OCI-LY3 (cell line): ENCODE measurements at regions not wholly inside any gene's neighbourhood (a gene's known extent, or its start where the extent isn't known, plus 50 kb on each side); places are given as distances from the start of the nearest gene placed in this dataset.

Source experiments
- H2AFZ ChIP-seq: fragments of 200-600, 300-600 bp; shearing (Covaris generic); 2 replicates; pipeline ENCODE4 v1.6.0; 2014; ENCODE audit warnings: antibody characterized with exemption, low read depth, low read length
- H3K27ac ChIP-seq: fragments of 200-600, 300-600 bp; sonication (generic); 2 replicates; pipeline ENCODE4 v1.5.1; 2014; ENCODE audit warnings: mild to moderate bottlenecking, low read length, moderate library complexity, mixed read lengths
- H3K27me3 ChIP-seq: fragments of 200-600, 300-600 bp; sonication (generic); 2 replicates; pipeline ENCODE4 v1.6.1; 2014; ENCODE audit warnings: low read depth, low read length, mixed read lengths
- H3K36me3 ChIP-seq: fragments of 200-600, 300-600 bp; sonication (generic); replicated peaks from 2 replicates; pipeline ENCODE3; 2014; ENCODE audit warnings: low read depth, low read length, mixed read lengths
- H3K4me1 ChIP-seq: fragments of 300-600, 200-600 bp; sonication (generic); 2 replicates; pipeline ENCODE4 v1.6.1; 2014; ENCODE audit warnings: low read length, mixed read lengths
- H3K4me2 ChIP-seq: fragments of 200-600, 300-600 bp; sonication (generic); 2 replicates; pipeline ENCODE4 v1.6.1; 2014; ENCODE audit warnings: low read length, mixed read lengths
- H3K4me3 ChIP-seq: fragments of 300-600, 200-600 bp; sonication (generic); 2 replicates; pipeline ENCODE4 v1.5.1; 2014; ENCODE audit warnings: antibody characterized with exemption, mild to moderate bottlenecking, low read length, moderate library complexity
- H3K79me2 ChIP-seq: fragments of 300-600, 200-600 bp; shearing (Covaris generic); 2 replicates; pipeline ENCODE4 v1.6.1; 2014; ENCODE audit warnings: mild to moderate bottlenecking, low read length, mixed read lengths
- H3K9ac ChIP-seq: fragments of 300-600, 200-600 bp; shearing (Covaris generic); 2 replicates; pipeline ENCODE4 v1.6.0; 2014; ENCODE audit warnings: mild to moderate bottlenecking, low read length, moderate library complexity
- H3K9me3 ChIP-seq: fragments of 200-600, 300-600 bp; shearing (Covaris generic); 2 replicates; pipeline ENCODE4 v1.6.1; 2014; ENCODE audit warnings: low read length, mixed read lengths; ENCODE audit not compliant: insufficient read depth
- H4K20me1 ChIP-seq: fragments of 200-600, 300-600 bp; sonication (generic); 2 replicates; pipeline ENCODE4 v1.6.1; 2016; ENCODE audit warnings: low read length, mixed read lengths; ENCODE audit not compliant: insufficient read depth
- EZH2phosphoT487 ChIP-seq: fragments of 200-600 bp; shearing (Covaris generic); IDR thresholded peaks from 2 replicates; pipeline ENCODE4 v1.6.1; 2018; ENCODE audit warnings: antibody characterized with exemption, mixed run types, low read depth
- TF ChIP-seq, protein P1 (sequence below): fragments of 200-600, 300-600 bp; sonication (generic); IDR thresholded peaks from 2 replicates; pipeline ENCODE4 v1.5.1; 2014; ENCODE audit warnings: antibody characterized with exemption, low read length, low read depth

DNA sequence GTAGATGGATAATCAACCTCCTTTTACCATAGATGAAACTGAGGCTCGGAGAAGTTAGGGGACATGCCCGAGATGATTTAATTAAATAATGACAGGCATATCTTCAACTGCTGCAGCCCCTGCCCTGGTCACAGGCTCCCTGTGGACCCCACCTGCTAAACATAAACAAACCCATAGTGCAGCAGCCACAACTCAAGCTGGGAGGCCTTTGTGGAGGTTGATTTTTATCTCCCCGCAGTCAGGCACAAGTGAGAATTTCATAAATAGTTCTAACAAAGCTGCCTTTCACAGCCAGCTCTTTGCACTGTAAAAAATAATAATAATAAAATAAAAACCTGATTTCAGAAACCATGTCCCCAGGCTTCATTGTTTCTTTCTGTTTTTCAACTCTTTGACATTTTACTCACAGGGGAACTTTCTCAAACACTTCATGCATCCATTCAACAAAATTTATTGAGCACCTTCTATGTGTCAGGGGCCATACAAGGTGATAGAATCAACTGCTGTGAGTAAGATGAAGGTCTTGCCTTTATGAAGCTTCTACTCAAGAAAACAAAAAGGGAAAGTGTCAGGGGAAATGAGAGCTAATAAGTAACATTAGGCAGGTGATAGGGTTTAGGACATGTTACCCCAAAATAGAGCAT lies 393.6 kb upstream of the PROK2 start:
- Histone ChIP-seq H4K20me1 (peaks cover 73% of the 10 kb centered on the region), H3K27me3 (peaks cover 95% of the 10 kb centered on the region), H3K36me3 (no peaks in the 10 kb centered on the region), H2AFZ (no peak overlapping the region), H3K9ac (no peak overlapping the region), H3K9me3 (peaks cover 4% of the 10 kb centered on the region), H3K4me3 (no peak overlapping the region), H3K4me1 (peaks cover 26% of the 10 kb centered on the region), H3K79me2 (no peaks in the 10 kb centered on the region), H3K4me2 (no peak overlapping the region), H3K27ac (no peak overlapping the region)
- TF ChIP-seq EZH2phosphoT487: no peak
- TF ChIP-seq, protein P1, sequence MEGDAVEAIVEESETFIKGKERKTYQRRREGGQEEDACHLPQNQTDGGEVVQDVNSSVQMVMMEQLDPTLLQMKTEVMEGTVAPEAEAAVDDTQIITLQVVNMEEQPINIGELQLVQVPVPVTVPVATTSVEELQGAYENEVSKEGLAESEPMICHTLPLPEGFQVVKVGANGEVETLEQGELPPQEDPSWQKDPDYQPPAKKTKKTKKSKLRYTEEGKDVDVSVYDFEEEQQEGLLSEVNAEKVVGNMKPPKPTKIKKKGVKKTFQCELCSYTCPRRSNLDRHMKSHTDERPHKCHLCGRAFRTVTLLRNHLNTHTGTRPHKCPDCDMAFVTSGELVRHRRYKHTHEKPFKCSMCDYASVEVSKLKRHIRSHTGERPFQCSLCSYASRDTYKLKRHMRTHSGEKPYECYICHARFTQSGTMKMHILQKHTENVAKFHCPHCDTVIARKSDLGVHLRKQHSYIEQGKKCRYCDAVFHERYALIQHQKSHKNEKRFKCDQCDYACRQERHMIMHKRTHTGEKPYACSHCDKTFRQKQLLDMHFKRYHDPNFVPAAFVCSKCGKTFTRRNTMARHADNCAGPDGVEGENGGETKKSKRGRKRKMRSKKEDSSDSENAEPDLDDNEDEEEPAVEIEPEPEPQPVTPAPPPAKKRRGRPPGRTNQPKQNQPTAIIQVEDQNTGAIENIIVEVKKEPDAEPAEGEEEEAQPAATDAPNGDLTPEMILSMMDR: no peak

DNA sequence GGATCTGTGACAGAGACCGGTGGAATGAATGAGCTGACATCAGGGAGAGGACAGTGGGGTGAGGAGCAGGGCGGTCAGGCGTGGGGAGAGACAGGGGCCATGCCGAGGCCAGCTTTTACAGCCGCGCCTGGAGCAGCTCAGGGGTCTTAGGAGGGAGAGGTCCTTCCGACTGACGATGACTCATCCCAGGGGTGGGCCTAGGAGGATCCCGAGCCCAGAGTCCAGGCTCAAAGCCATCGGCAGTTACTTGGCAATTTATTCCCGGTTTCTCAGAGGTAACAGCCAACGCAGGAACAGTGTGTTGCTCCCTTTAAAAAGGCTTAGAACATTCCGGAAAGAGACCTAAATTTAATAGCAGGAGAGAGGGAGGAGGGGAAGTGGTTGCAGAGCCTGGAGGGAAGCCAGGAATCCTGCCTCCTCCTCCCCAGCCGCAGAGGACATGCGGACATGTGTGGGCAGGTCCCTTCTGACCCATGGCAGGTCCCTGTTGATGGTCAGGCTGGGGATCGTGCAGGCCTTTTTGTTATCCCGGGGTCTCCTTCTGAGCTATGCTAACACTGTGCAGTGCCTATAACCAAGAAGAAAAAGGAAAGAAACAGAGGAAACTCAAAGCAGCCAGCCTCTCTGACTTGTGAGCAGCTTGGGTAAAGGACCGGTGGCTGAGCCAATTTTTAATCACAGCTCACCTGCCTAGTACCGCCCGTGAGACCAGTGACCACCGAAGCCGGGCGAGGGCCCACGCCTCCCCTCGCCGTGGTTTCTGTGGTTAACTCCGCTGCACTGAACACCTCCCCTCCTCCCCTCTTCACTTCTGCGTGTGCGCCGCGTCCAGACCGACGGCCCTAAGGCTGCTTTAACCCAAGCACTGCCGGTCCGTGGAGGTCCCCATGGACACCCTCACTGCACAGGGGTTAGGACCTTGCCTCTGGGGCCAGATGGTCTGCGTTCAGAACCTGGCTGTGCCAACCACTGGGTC lies 392.4 kb upstream of the PROK2 start:
- Histone ChIP-seq H3K79me2 (no peaks in the 10 kb centered on the region), H3K36me3 (no peaks in the 10 kb centered on the region)

DNA sequence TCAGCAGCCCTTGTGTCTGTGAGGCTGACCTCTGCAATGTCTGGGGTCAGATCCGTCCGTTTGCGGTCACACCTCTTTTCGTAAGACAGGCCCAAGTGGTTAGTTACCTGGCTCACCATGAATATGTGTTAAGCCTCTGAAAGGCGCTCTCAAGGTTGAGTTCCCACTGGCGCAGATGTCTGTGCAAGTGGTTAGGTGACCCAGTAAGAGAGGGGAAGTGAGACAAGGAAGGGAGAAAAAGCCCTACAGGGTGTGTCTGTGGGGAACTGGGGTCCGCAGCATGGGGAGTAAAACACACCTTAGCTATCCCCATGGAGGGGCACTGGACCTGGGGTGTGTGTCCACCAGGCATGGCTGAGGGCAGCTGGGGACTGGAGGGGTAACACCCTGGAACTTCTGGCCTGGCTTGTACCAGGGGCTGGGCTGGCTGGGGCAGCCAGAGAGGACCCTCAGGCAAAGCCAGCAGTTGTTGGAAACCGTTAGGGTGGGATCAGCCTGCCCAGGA lies 391.6 kb upstream of the PROK2 start:
- no peak overlapping the region for H2AFZ ChIP-seq
- H3K9ac ChIP-seq: peak overlapping the region; percentile 25; the same call in 1 of the 2 replicates
- H3K4me1 ChIP-seq: peaks cover 26% of the 10 kb centered on the region
- peaks cover 4% of the 10 kb centered on the region for H3K9me3 ChIP-seq
- peak overlapping the region; percentile 61 for H3K4me3 ChIP-seq
- TF ChIP-seq, protein P1: no peak
- peak; percentile 70; the same call in 1 of the 2 replicates for TF ChIP-seq EZH2phosphoT487
- peaks cover 79% of the 10 kb centered on the region for H4K20me1 ChIP-seq
- no peaks in the 10 kb centered on the region for H3K79me2 ChIP-seq
- H3K36me3 ChIP-seq: no peaks in the 10 kb centered on the region
- H3K4me2 ChIP-seq: peak overlapping the region; percentile 85
- H3K27me3 ChIP-seq: peaks cover 95% of the 10 kb centered on the region
- no peak overlapping the region for H3K27ac ChIP-seq

More for the DNA sequence above, 392.4 kb upstream of the PROK2 start:
- TF ChIP-seq, protein P1: no peak
- no peak for TF ChIP-seq EZH2phosphoT487
- H3K9me3 ChIP-seq: peaks cover 4% of the 10 kb centered on the region
- peaks cover 95% of the 10 kb centered on the region for H3K27me3 ChIP-seq
- no peak overlapping the region for H2AFZ ChIP-seq
- H4K20me1 ChIP-seq: peaks cover 79% of the 10 kb centered on the region
- H3K27ac ChIP-seq: no peak overlapping the region
- H3K4me3 ChIP-seq: peak overlapping the region; percentile 61
- H3K4me2 ChIP-seq: peak overlapping the region; percentile 85
- H3K9ac ChIP-seq: peak overlapping the region; percentile 25; the same call in 1 of the 2 replicates
- H3K4me1 ChIP-seq: peaks cover 26% of the 10 kb centered on the region
